Liver (tissue), 7 donors: ENCODE measurements at regions not wholly inside any gene's neighbourhood (a gene's known extent, or its start where the extent isn't known, plus 50 kb on each side); places are given as distances from the start of the nearest gene placed in this dataset.

Source experiments
- DNase-seq: peaks from one replicate; pipeline ENCODE4 v3.0.0-alpha.2; 2017; ENCODE audit warnings: low spot score
- H3K27ac ChIP-seq, 2 donors: one replicate each; pipeline ENCODE4 v1.7.0; 2013; ENCODE audit warnings: inconsistent platforms in 2 of 2, low read length in 2 of 2, control low read depth in 1 of 2, low read depth in 1 of 2, mild to moderate bottlenecking in 1 of 2
- H3K27me3 ChIP-seq, 4 donors: one replicate each; pipeline versions ENCODE4 v1.6.1 to v1.7.0; 2013; ENCODE audit warnings: low read length in 3 of 4, inconsistent platforms in 1 of 4, mild to moderate bottlenecking in 1 of 4, moderate library complexity in 1 of 4; ENCODE audit not compliant: control insufficient read depth in 4 of 4, insufficient read depth in 4 of 4
- H3K36me3 ChIP-seq, 4 donors: one replicate each; pipeline versions ENCODE4 v1.6.1 to v1.7.0; 2013; ENCODE audit warnings: low read length in 3 of 4, mild to moderate bottlenecking in 3 of 4, low read depth in 1 of 4, moderate library complexity in 1 of 4; ENCODE audit not compliant: control insufficient read depth in 4 of 4, insufficient read depth in 3 of 4
- H3K4me1 ChIP-seq, 4 donors: one replicate each; pipeline versions ENCODE4 v1.6.1 to v1.7.0; 2013; ENCODE audit warnings: low read length in 3 of 4, mild to moderate bottlenecking in 3 of 4, moderate library complexity in 1 of 4; ENCODE audit not compliant: control insufficient read depth in 4 of 4, insufficient read depth in 4 of 4
- H3K4me3 ChIP-seq, 3 donors: one replicate each; pipeline versions ENCODE4 v1.6.1 to v1.7.0; 2013; ENCODE audit warnings: low read length in 3 of 3, control low read depth in 1 of 3, low read depth in 1 of 3, mild to moderate bottlenecking in 1 of 3
- H3K9ac ChIP-seq, 2 donors: one replicate each; pipeline ENCODE4 v1.7.0; 2013; ENCODE audit warnings: low read length in 2 of 2, mild to moderate bottlenecking in 2 of 2, moderate library complexity in 2 of 2, control low read depth in 1 of 2, low read depth in 1 of 2
- H3K9me3 ChIP-seq, 4 donors: one replicate each; pipeline versions ENCODE4 v1.6.1 to v1.7.0; 2013; ENCODE audit warnings: low read length in 3 of 4; ENCODE audit not compliant: control insufficient read depth in 4 of 4
- EGR1 ChIP-seq, 2 donors: IDR thresholded peaks; 2 replicates each; pipeline ENCODE4 v1.6.1; 2016 to 2018; ENCODE audit warnings: antibody characterized with exemption in 2 of 2, low read depth in 2 of 2
- FOXA1 ChIP-seq: IDR thresholded peaks from 2 replicates; pipeline ENCODE4 v1.6.1; 2016; ENCODE audit warnings: antibody characterized with exemption
- GABPA ChIP-seq, 2 donors: IDR thresholded peaks in 1 of 2; conservative IDR thresholded peaks in 1 of 2; 2 replicates each; pipeline ENCODE4 v1.6.1; 2016; ENCODE audit warnings: antibody characterized with exemption in 2 of 2, mild to moderate bottlenecking in 1 of 2, moderate library complexity in 1 of 2
- HNF4A ChIP-seq, 2 donors: conservative IDR thresholded peaks; 2 replicates each; pipeline ENCODE4 v1.6.1; 2016; ENCODE audit warnings: antibody characterized with exemption in 2 of 2, mild to moderate bottlenecking in 2 of 2
- HNF4G ChIP-seq: IDR thresholded peaks from 2 replicates; pipeline ENCODE4 v1.6.1; 2016; ENCODE audit warnings: antibody characterized with exemption
- JUND ChIP-seq, 2 donors: IDR thresholded peaks; 2 replicates each; pipeline ENCODE4 v1.6.1; 2016; ENCODE audit warnings: antibody characterized with exemption in 2 of 2
- RAD21 ChIP-seq, 2 donors: IDR thresholded peaks; 2 replicates each; pipeline ENCODE4 v1.6.1; 2016; ENCODE audit warnings: antibody characterized with exemption in 2 of 2, mild to moderate bottlenecking in 2 of 2
- REST ChIP-seq: IDR thresholded peaks from 2 replicates; pipeline ENCODE4 v1.6.1; 2016; ENCODE audit warnings: antibody characterized with exemption, mild to moderate bottlenecking
- RXRA ChIP-seq, 2 donors: IDR thresholded peaks; 2 replicates each; pipeline ENCODE4 v1.6.1; 2017 to 2018; ENCODE audit warnings: antibody characterized with exemption in 2 of 2, mild to moderate bottlenecking in 1 of 2
- SP1 ChIP-seq: IDR thresholded peaks from 2 replicates; pipeline ENCODE4 v1.6.1; 2018; ENCODE audit warnings: antibody characterized with exemption, mild to moderate bottlenecking
- TAF1 ChIP-seq: conservative IDR thresholded peaks from 2 replicates; pipeline ENCODE4 v1.6.1; 2016; ENCODE audit warnings: antibody characterized with exemption, mild to moderate bottlenecking
- YY1 ChIP-seq: IDR thresholded peaks from 2 replicates; pipeline ENCODE4 v1.6.1; 2016; ENCODE audit warnings: antibody characterized with exemption, mild to moderate bottlenecking
- ZBTB33 ChIP-seq: IDR thresholded peaks from 2 replicates; pipeline ENCODE4 v1.6.1; 2016; ENCODE audit warnings: antibody characterized with exemption
- WGBS: extraction: QIAGEN DNeasy Blood & Tissue Kit; methylation state at CpG from one replicate; pipeline ENCODE4 v1.1.7; 2013; 5-methylcytosine and 5-hydroxymethylcytosine counted together
- TF ChIP-seq, protein P1 (sequence below): IDR thresholded peaks from 2 replicates; pipeline ENCODE4 v1.6.1; 2016; ENCODE audit warnings: antibody characterized with exemption
- donor health status: healthy.
- donor health status: healthy.
- donor health status: healthy.
- donor health status: healthy.

DNA sequence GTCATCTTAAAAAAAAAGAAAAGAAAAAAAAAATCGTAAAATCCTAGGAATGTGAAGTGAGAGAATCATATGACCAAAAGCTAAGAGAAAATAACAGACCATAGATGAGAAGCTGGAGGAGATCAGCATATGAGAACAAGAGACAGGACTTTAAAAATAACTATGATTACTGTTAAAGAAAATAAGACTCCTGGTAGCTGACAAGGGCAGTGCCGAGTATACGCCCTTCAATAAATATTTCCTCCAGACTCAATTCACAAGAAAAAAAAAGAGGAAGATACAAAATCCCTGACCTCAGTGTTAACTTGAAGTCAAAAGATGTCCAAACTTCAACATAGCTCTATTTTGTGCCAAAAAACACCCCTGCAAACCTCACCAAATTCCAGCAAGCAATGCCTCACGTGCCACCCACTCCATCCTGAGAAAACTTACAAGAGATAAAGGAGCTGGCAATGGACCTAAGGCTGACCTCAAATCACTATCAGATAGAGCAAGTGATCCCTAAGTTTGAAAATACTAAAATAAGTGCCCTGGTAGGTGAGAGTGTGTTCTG is 817.2 kb downstream of the SOCS6 start:
- Histone ChIP-seq H3K36me3 (no peaks in the 10 kb centered on the region), H3K27ac (no peak overlapping the region), H3K4me1 (no peaks in the 10 kb centered on the region), H3K9ac (no peak overlapping the region), H3K9me3 (no peaks in the 10 kb centered on the region), H3K4me3 (no peak overlapping the region), H3K27me3 (no peaks in the 10 kb centered on the region)
- WGBS = 53% methylated on average over 4 of the region's 4 CpGs
- TF ChIP-seq GABPA (IDR thresholded peaks at IDR 0.05 in 1 of 2, conservative IDR thresholded peaks at IDR 0.05 in 1 of 2) (no peak), SP1 (no peak), FOXA1 (no peak), TAF1 (no peak), HNF4A (conservative IDR thresholded peaks at IDR 0.05) (no peak), HNF4G (no peak), YY1 (no peak), RAD21 (IDR thresholded peaks at IDR 0.05) (no peak), REST (no peak), RXRA (IDR thresholded peaks at IDR 0.05) (no peak), EGR1 (IDR thresholded peaks at IDR 0.05; ENCODE audit: low read depth in 2 of 2) (no peak)
- TF ChIP-seq, protein P1, sequence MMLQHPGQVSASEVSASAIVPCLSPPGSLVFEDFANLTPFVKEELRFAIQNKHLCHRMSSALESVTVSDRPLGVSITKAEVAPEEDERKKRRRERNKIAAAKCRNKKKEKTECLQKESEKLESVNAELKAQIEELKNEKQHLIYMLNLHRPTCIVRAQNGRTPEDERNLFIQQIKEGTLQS = no peak
- DNase-seq = no peak

DNA sequence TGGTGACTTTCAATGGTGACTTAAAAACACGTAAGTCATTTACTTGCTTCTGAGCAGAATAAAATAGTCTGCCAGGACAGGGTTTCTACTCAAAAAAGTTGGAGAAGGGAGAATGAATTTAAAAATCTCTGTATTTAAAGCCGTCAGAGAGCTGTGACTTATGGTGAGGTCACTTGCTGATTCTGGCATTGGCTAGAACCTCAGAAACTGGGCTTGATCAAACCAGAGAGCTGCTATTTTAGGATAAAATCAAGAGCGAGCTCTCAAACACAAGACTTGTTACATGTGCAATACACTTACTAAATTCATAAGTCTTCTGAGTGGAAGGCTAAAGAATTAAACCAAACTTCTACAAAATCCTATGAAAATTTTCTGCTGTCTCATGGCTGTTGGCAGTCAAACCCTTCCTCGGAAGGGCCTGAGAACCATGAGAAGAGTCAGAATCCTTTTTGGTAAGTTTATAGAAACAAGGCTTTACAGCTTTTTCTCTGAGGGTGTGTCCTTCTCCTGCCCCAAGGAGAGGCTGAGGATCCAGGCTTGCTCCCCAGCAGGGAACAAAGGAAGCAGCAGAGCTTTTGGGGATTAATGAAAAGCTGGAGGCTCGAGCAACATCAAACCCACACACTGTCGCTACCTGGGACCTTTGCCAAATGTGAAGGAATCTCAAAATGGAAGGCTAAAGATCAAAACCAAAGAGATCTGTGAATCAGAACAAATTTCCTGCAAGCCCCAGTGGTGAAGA is 816.4 kb downstream of the SOCS6 start:
- no peak for DNase-seq
- Histone ChIP-seq H3K36me3 (no peaks in the 10 kb centered on the region), H3K9ac (no peak overlapping the region), H3K27me3 (no peaks in the 10 kb centered on the region), H3K4me3 (no peak overlapping the region), H3K4me1 (no peaks in the 10 kb centered on the region), H3K27ac (no peak overlapping the region), H3K9me3 (no peaks in the 10 kb centered on the region)
- no peak for TF ChIP-seq HNF4G
- TF ChIP-seq RAD21 (IDR thresholded peaks at IDR 0.05) = no peak
- TF ChIP-seq ZBTB33 = no peak
- no peak for TF ChIP-seq JUND (IDR thresholded peaks at IDR 0.05)
- no peak for TF ChIP-seq HNF4A (conservative IDR thresholded peaks at IDR 0.05)
- no peak for TF ChIP-seq GABPA (IDR thresholded peaks at IDR 0.05 in 1 of 2, conservative IDR thresholded peaks at IDR 0.05 in 1 of 2)
- no peak for TF ChIP-seq RXRA (IDR thresholded peaks at IDR 0.05)
- WGBS = 57% methylated on average over 6 of the region's 6 CpGs
